PC-3 (cell line): ENCODE measurements at regions not wholly inside any gene's neighbourhood (a gene's known extent, or its start where the extent isn't known, plus 50 kb on each side); places are given as distances from the start of the nearest gene placed in this dataset.

Experiments used
- ATAC-seq: fragments of 200-7000 bp; cut with Tn5 transposase; 2 replicates; pipeline ENCODE4 v1.9.1; 2020; ENCODE audit warnings: mild to moderate bottlenecking, moderate library complexity
- BruUV-seq: library from RNA; stranded (reverse); fragments of 400-500 nt; replicated peaks from 2 replicates; lab custom pipeline; 2021; lab: Mats Ljungman, UMichigan
- CTCF ChIA-PET: fragments of 300-600 bp; sonication (Branson Sonifier 250); formaldehyde crosslinking; loops from one replicate; lab custom pipeline; 2022; ENCODE audit warnings: antibody characterized with exemption; lab: Charles Lee
- POLR2A ChIA-PET: fragments of 300-600 bp; sonication (Branson Sonifier 250); formaldehyde crosslinking; loops from one replicate; lab custom pipeline; 2022; ENCODE audit warnings: antibody characterized with exemption; ENCODE audit not compliant: unreplicated experiment; lab: Charles Lee
- DNase-seq: peaks from one replicate; pipeline ENCODE4 v3.0.0-alpha.2; 2015
- H2AFZ ChIP-seq: fragments of 300-600 bp; sonication (generic); 2 replicates; pipeline ENCODE4 v1.6.0; 2016; ENCODE audit warnings: antibody characterized with exemption, low read length
- H3F3A ChIP-seq: fragments of 300-600 bp; sonication (generic); one replicate; pipeline ENCODE4 v1.6.0; 2017; ENCODE audit warnings: antibody characterized with exemption, low read length, control low read depth, mild to moderate bottlenecking; ENCODE audit not compliant: unreplicated experiment
- H3K27ac ChIP-seq: fragments of 300-600 bp; sonication (generic); 2 replicates; pipeline ENCODE4 v1.5.1; 2016; ENCODE audit warnings: mild to moderate bottlenecking, low read length
- H3K27me3 ChIP-seq: fragments of 300-600 bp; sonication (generic); 2 replicates; pipeline ENCODE4 v1.6.1; 2016; ENCODE audit warnings: low read length, mixed read lengths
- H3K36me3 ChIP-seq: fragments of 300-600 bp; sonication (generic); 2 replicates; pipeline ENCODE4 v1.6.1; 2016; ENCODE audit warnings: low read depth, mixed run types, low read length, mixed read lengths
- H3K4me1 ChIP-seq: fragments of 300-600 bp; sonication (generic); 2 replicates; pipeline ENCODE4 v1.5.1; 2016; ENCODE audit warnings: low read length; ENCODE audit not compliant: insufficient read depth
- H3K4me2 ChIP-seq: fragments of 300-600 bp; sonication (generic); 2 replicates; pipeline ENCODE4 v1.6.0; 2016; ENCODE audit warnings: low read length
- H3K4me3 ChIP-seq: fragments of 300-600 bp; sonication (generic); 2 replicates; pipeline ENCODE4 v1.5.1; 2016; ENCODE audit warnings: mild to moderate bottlenecking, low read length, mixed read lengths
- H3K79me2 ChIP-seq: fragments of 300-600 bp; sonication (generic); 2 replicates; pipeline ENCODE4 v1.6.1; 2017; ENCODE audit warnings: low read length, mixed read lengths
- H3K9ac ChIP-seq: fragments of 300-600 bp; sonication (generic); 2 replicates; pipeline ENCODE4 v1.6.0; 2016; ENCODE audit warnings: mild to moderate bottlenecking, low read length
- H3K9me2 ChIP-seq: fragments of 300-600 bp; sonication (generic); replicated peaks from 2 replicates; pipeline ENCODE4 v1.6.1; 2016; ENCODE audit warnings: mixed run types, low read length, mixed read lengths
- H3K9me3 ChIP-seq: fragments of 300-600 bp; sonication (generic); 2 replicates; pipeline ENCODE4 v1.6.1; 2016; ENCODE audit warnings: low read length, mixed read lengths
- H4K20me1 ChIP-seq: fragments of 300-600 bp; sonication (generic); 2 replicates; pipeline ENCODE4 v1.6.1; 2016; ENCODE audit warnings: low read length, mixed read lengths
- EZH2 ChIP-seq: fragments of 300-600 bp; sonication (generic); IDR thresholded peaks from one replicate; pipeline ENCODE4 v1.6.1; 2017; ENCODE audit warnings: antibody characterized with exemption, mild to moderate bottlenecking, low read length; ENCODE audit not compliant: unreplicated experiment
- EZH2phosphoT487 ChIP-seq: fragments of 300-600 bp; sonication (generic); IDR thresholded peaks from 2 replicates; pipeline ENCODE4 v1.6.1; 2018; ENCODE audit warnings: mild to moderate bottlenecking, antibody characterized with exemption, low read length, borderline replicate concordance
- intact Hi-C: fragments of 100-400 bp; cut with micrococcal nuclease; formaldehyde crosslinking; loops from 2 replicates; pipeline ENCODE4 v1.9.0; 2023
- TF ChIP-seq, protein P1 (sequence below): fragments of 300-600 bp; sonication (generic); conservative IDR thresholded peaks from 2 replicates; pipeline ENCODE4 v1.5.1; 2017; ENCODE audit warnings: antibody characterized with exemption, low read depth, mild to moderate bottlenecking, low read length

DNA sequence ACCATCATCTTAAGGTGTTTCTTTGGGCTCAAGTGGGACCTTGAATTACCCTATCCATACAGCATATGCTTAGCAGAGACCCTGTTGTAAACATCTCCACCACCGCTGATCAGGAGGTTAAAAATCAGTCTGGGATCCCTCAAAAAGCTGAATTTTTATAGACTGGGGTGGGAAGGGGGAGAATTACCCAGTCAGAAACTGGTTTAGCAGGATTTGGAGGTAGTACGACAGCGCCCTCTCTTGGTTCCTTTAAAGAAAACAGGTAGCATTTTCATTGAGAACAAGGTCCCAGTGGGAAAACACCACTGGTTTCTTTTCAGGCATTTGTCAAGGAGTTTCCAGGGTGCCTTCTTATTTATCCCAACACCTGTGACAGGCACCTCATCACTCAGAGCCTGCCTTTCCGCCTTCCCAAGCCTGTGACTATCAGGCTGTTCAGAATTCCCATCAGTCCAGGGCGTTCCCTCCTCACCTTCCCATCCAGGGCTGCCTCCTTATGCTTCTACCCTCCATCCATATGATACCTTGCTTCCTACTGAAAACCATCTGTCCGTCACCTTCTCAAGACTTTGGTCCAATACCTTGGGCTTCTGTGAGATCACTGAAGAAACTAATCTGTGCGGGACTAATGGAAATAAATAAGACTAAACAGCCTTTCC is 203.8 kb upstream of the RAI14 start:
- H3K4me3 ChIP-seq = no peak overlapping the region
- no TSS peak for BruUV-seq
- ATAC-seq = peak; percentile 56
- no peak overlapping the region for H3K9ac ChIP-seq
- peak; percentile 76 for DNase-seq
- H3K4me1 ChIP-seq = peaks cover 17% of the 10 kb centered on the region
- H3K36me3 ChIP-seq = no peaks in the 10 kb centered on the region
- H3K27me3 ChIP-seq = no peaks in the 10 kb centered on the region
- ChIA-PET POLR2A (no interaction called here), CTCF (interaction anchor here (0.6 to 1.5 kb wide), 3 partner anchors 455 to 479 kb away, joined by 3 to 6 read pairs (median 5); no protein-coding TSS in a partner anchor)
- no peak overlapping the region for H3K27ac ChIP-seq
- no peak for TF ChIP-seq EZH2phosphoT487
- TF ChIP-seq, protein P1, sequence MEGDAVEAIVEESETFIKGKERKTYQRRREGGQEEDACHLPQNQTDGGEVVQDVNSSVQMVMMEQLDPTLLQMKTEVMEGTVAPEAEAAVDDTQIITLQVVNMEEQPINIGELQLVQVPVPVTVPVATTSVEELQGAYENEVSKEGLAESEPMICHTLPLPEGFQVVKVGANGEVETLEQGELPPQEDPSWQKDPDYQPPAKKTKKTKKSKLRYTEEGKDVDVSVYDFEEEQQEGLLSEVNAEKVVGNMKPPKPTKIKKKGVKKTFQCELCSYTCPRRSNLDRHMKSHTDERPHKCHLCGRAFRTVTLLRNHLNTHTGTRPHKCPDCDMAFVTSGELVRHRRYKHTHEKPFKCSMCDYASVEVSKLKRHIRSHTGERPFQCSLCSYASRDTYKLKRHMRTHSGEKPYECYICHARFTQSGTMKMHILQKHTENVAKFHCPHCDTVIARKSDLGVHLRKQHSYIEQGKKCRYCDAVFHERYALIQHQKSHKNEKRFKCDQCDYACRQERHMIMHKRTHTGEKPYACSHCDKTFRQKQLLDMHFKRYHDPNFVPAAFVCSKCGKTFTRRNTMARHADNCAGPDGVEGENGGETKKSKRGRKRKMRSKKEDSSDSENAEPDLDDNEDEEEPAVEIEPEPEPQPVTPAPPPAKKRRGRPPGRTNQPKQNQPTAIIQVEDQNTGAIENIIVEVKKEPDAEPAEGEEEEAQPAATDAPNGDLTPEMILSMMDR = peak; percentile 92
- H3K4me2 ChIP-seq = peak overlapping the region; percentile 39
- H3K79me2 ChIP-seq = no peaks in the 10 kb centered on the region
- no peaks in the 10 kb centered on the region for H3K9me3 ChIP-seq
- H3F3A ChIP-seq = no peaks in the 10 kb centered on the region
- intact Hi-C loops = loop anchor here (1.0 to 5.0 kb wide), 2 partner anchors 205 to 455 kb away; no protein-coding TSS in a partner anchor
- peak overlapping the region; percentile 11 for H2AFZ ChIP-seq
- H4K20me1 ChIP-seq = no peaks in the 10 kb centered on the region
- H3K9me2 ChIP-seq = no peaks in the 10 kb centered on the region

GRCh38 chr5:34455098-34455497 is 201.0 kb upstream of the RAI14 start:
- no peaks in the 10 kb centered on the region for H4K20me1 ChIP-seq

DNA sequence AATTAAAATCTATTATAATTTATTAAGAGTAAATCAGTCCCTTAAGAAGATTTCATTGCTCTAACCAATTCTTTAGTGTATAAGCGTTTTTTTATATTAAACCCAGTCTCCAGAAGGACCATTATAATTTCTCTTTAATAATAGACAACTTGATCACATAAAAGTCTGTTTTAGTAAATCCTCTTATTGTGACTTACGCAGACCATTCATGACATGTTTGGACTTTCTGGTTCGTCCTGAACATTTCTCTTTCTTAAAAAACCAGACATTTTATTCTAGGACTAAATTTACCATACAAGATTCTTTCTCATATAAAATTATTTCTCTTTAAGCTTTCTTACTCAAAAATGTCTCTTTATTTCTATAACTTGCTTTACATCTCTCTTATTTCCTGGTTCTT is 196.2 kb upstream of the RAI14 start:
- no peaks in the 10 kb centered on the region for H3K36me3 ChIP-seq
- ChIA-PET CTCF (no interaction called here), POLR2A (no interaction called here)
- BruUV-seq = no TSS peak
- ATAC-seq = no peak
- no peaks in the 10 kb centered on the region for H3K27me3 ChIP-seq
- no peak overlapping the region for H3K27ac ChIP-seq
- H3K4me2 ChIP-seq = no peak overlapping the region
- intact Hi-C loops = no loop called here
- H3F3A ChIP-seq = no peaks in the 10 kb centered on the region
- H3K79me2 ChIP-seq = no peaks in the 10 kb centered on the region
- DNase-seq = no peak
- no peak overlapping the region for H3K9ac ChIP-seq
- no peaks in the 10 kb centered on the region for H3K9me2 ChIP-seq
- no peak for TF ChIP-seq EZH2phosphoT487
- TF ChIP-seq, protein P1 = no peak
- no peak overlapping the region for H3K4me3 ChIP-seq
- H4K20me1 ChIP-seq = no peaks in the 10 kb centered on the region
- H3K4me1 ChIP-seq = no peaks in the 10 kb centered on the region
- H2AFZ ChIP-seq = no peak overlapping the region
- H3K9me3 ChIP-seq = no peaks in the 10 kb centered on the region

More at GRCh38 chr5:34455098-34455497, 201.0 kb upstream of the RAI14 start:
- POLR2A ChIA-PET = no interaction called here
- Histone ChIP-seq H3K9ac (no peak overlapping the region), H2AFZ (no peak overlapping the region), H3K79me2 (no peaks in the 10 kb centered on the region), H3K9me3 (no peaks in the 10 kb centered on the region), H3K4me1 (peaks cover 17% of the 10 kb centered on the region), H3K27me3 (no peaks in the 10 kb centered on the region), H3K4me2 (no peak overlapping the region), H3K27ac (no peak overlapping the region), H3F3A (no peaks in the 10 kb centered on the region), H3K36me3 (no peaks in the 10 kb centered on the region), H3K9me2 (no peaks in the 10 kb centered on the region), H3K4me3 (no peak overlapping the region)
- DNase-seq (no peak), ATAC-seq (no peak)
- no peak for TF ChIP-seq EZH2
- TF ChIP-seq, protein P1 = no peak
- no peak for TF ChIP-seq EZH2phosphoT487
- intact Hi-C loops = no loop called here
- CTCF ChIA-PET = no interaction called here
- BruUV-seq = no TSS peak
